ENCODE measurements at regions not wholly inside any gene's neighbourhood (a gene's known extent, or its start where the extent isn't known, plus 50 kb on each side); places are given as distances from the start of the nearest gene placed in this dataset.

- intact Hi-C loops (cut with micrococcal nuclease): no loop called here
- TF ChIP-seq, protein P1, sequence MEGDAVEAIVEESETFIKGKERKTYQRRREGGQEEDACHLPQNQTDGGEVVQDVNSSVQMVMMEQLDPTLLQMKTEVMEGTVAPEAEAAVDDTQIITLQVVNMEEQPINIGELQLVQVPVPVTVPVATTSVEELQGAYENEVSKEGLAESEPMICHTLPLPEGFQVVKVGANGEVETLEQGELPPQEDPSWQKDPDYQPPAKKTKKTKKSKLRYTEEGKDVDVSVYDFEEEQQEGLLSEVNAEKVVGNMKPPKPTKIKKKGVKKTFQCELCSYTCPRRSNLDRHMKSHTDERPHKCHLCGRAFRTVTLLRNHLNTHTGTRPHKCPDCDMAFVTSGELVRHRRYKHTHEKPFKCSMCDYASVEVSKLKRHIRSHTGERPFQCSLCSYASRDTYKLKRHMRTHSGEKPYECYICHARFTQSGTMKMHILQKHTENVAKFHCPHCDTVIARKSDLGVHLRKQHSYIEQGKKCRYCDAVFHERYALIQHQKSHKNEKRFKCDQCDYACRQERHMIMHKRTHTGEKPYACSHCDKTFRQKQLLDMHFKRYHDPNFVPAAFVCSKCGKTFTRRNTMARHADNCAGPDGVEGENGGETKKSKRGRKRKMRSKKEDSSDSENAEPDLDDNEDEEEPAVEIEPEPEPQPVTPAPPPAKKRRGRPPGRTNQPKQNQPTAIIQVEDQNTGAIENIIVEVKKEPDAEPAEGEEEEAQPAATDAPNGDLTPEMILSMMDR (IDR thresholded peaks at IDR 0.05): no peak
- Histone ChIP-seq H3K36me3 (ENCODE audit: control insufficient read depth, insufficient read depth, low read length) (no peaks in the 10 kb centered on the region), H3K27ac (ENCODE audit: low read length) (no peak overlapping the region), H3K9me3 (ENCODE audit: control insufficient read depth, insufficient read depth, low read length) (no peaks in the 10 kb centered on the region), H3K27me3 (ENCODE audit: control insufficient read depth, insufficient read depth, low read length) (no peaks in the 10 kb centered on the region), H3K4me3 (ENCODE audit: low read length) (no peak overlapping the region), H3K4me1 (ENCODE audit: control insufficient read depth, insufficient read depth, low read length) (no peaks in the 10 kb centered on the region)
- no CpG with 5 or more reads among the region's 2 CpGs for WGBS (ENCODE audit: insufficient coverage)
- Mint-ChIP-seq H3K4me3 (no peak overlapping the region), H3K4me1 (no peaks in the 10 kb centered on the region), H3K36me3 (no peaks in the 10 kb centered on the region), H3K9me3 (no peaks in the 10 kb centered on the region), H3K27ac (no peak overlapping the region), H3K27me3 (ENCODE audit: low read depth in 2 of 2) (peaks cover 4 to 12% of the 10 kb centered on the region in 2 donors)
- DNase-seq (no peak), ATAC-seq (no peak)
Measured at GRCh38 chr16:25637236-25637635, 54.5 kb upstream of the HS3ST4 start.

DNA sequence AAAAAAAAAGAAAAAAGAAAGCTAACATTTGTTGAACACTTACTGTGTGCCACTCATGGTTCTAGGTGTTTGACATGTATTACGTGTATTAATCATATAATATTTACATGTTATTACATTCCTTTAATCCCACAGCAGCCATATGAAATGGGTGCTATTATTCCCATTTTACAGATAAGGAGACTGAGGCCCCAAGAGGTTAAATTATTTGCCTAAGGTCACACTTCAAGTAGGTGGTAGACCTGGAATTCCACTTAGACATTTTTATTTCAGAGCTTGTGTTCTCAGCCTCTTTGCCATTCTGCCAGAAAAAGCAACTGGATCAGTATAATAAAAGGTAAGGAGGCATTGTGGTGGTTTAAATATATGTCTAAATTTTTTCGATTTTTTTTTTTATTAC is 55.1 kb upstream of the HS3ST4 start:
- no peak overlapping the region for H3K4me3 Mint-ChIP-seq
- DNase-seq: no peak
- no CpG with 5 or more reads among the region's 2 CpGs for WGBS (ENCODE audit: insufficient coverage)

GRCh38 chr16:25635454-25635853 is 56.3 kb upstream of the HS3ST4 start:
- TF ChIP-seq, protein P1 (IDR thresholded peaks at IDR 0.05): no peak
- Histone ChIP-seq H3K27ac (ENCODE audit: low read length) (no peak overlapping the region), H3K27me3 (ENCODE audit: control insufficient read depth, insufficient read depth, low read length) (no peaks in the 10 kb centered on the region), H3K4me1 (ENCODE audit: control insufficient read depth, insufficient read depth, low read length) (no peaks in the 10 kb centered on the region), H3K36me3 (ENCODE audit: control insufficient read depth, insufficient read depth, low read length) (no peaks in the 10 kb centered on the region), H3K4me3 (ENCODE audit: low read length) (no peak overlapping the region), H3K9me3 (ENCODE audit: control insufficient read depth, insufficient read depth, low read length) (no peaks in the 10 kb centered on the region)
- 80% methylated on average over 1 of the region's 1 CpG for WGBS (ENCODE audit: insufficient coverage)
- H3K9me3 Mint-ChIP-seq: no peaks in the 10 kb centered on the region
- intact Hi-C loops (cut with micrococcal nuclease): no loop called here
- no peak overlapping the region for H3K27ac Mint-ChIP-seq
- peaks cover 4 to 18% of the 10 kb centered on the region in 2 donors for H3K27me3 Mint-ChIP-seq (ENCODE audit: low read depth in 2 of 2)
- H3K4me3 Mint-ChIP-seq: no peak overlapping the region
- no peak for DNase-seq
- no peaks in the 10 kb centered on the region for H3K36me3 Mint-ChIP-seq
- H3K4me1 Mint-ChIP-seq: no peaks in the 10 kb centered on the region
- no peak for ATAC-seq

More for the DNA sequence above, 55.1 kb upstream of the HS3ST4 start:
- no peak for ATAC-seq
- Mint-ChIP-seq H3K27me3 (ENCODE audit: low read depth in 2 of 2) (peaks cover 4 to 18% of the 10 kb centered on the region in 2 donors), H3K4me1 (no peaks in the 10 kb centered on the region), H3K9me3 (no peaks in the 10 kb centered on the region), H3K36me3 (no peaks in the 10 kb centered on the region), H3K27ac (no peak overlapping the region)
- intact Hi-C loops (cut with micrococcal nuclease): no loop called here
- no peaks in the 10 kb centered on the region for H3K27me3 ChIP-seq (ENCODE audit: control insufficient read depth, insufficient read depth, low read length)
- no peak overlapping the region for H3K4me3 ChIP-seq (ENCODE audit: low read length)
- H3K27ac ChIP-seq (ENCODE audit: low read length): no peak overlapping the region
- TF ChIP-seq, protein P1 (IDR thresholded peaks at IDR 0.05): no peak
- H3K4me1 ChIP-seq (ENCODE audit: control insufficient read depth, insufficient read depth, low read length): no peaks in the 10 kb centered on the region
- no peaks in the 10 kb centered on the region for H3K36me3 ChIP-seq (ENCODE audit: control insufficient read depth, insufficient read depth, low read length)
- H3K9me3 ChIP-seq (ENCODE audit: control insufficient read depth, insufficient read depth, low read length): no peaks in the 10 kb centered on the region

- Mint-ChIP-seq H3K27me3 (ENCODE audit: low read depth in 2 of 2) (peaks cover 0 to 18% of the 10 kb centered on the region in 2 donors), H3K9me3 (peaks cover 0 to 2% of the 10 kb centered on the region in 2 donors), H3K36me3 (no peaks in the 10 kb centered on the region), H3K4me1 (no peaks in the 10 kb centered on the region), H3K4me3 (no peak overlapping the region), H3K27ac (no peak overlapping the region)
- Histone ChIP-seq H3K27me3 (ENCODE audit: control insufficient read depth, insufficient read depth, low read length) (no peaks in the 10 kb centered on the region), H3K4me3 (ENCODE audit: low read length) (no peak overlapping the region), H3K9me3 (ENCODE audit: control insufficient read depth, insufficient read depth, low read length) (no peaks in the 10 kb centered on the region), H3K36me3 (ENCODE audit: control insufficient read depth, insufficient read depth, low read length) (no peaks in the 10 kb centered on the region), H3K4me1 (ENCODE audit: control insufficient read depth, insufficient read depth, low read length) (no peaks in the 10 kb centered on the region), H3K27ac (ENCODE audit: low read length) (no peak overlapping the region)
- intact Hi-C loops (cut with micrococcal nuclease): no loop called here
- ATAC-seq (no peak), DNase-seq (no peak)
- 55% methylated on average over 2 of the region's 2 CpGs for WGBS (ENCODE audit: insufficient coverage)
- TF ChIP-seq, protein P1 (IDR thresholded peaks at IDR 0.05): no peak
Measured at GRCh38 chr16:25633549-25633948, 58.2 kb upstream of the HS3ST4 start.

Measured in natural killer cell (primary cell).